Hepatocyte (in vitro differentiated cells): ENCODE measurements at regions not wholly inside any gene's neighbourhood (a gene's known extent, or its start where the extent isn't known, plus 50 kb on each side); places are given as distances from the start of the nearest gene placed in this dataset.

Experiments
- DNase-seq: peaks from one replicate; pipeline ENCODE4 v3.0.0-alpha.2; 2016; ENCODE audit warnings: low spot score
- H2AFZ ChIP-seq: fragments of 200-600 bp; sonication (generic); 2 replicates; pipeline ENCODE4 v1.6.0; 2016; ENCODE audit warnings: antibody characterized with exemption, mild to moderate bottlenecking
- H3K27ac ChIP-seq: fragments of 200-600 bp; sonication (generic); 2 replicates; pipeline ENCODE4 v1.5.1; 2016; ENCODE audit warnings: mild to moderate bottlenecking
- H3K27me3 ChIP-seq: fragments of 200-600 bp; sonication (generic); 2 replicates; pipeline ENCODE4 v1.6.1; 2016
- H3K36me3 ChIP-seq: fragments of 200-600 bp; sonication (generic); replicated peaks from 2 replicates; pipeline ENCODE4 v1.5.1; 2016; ENCODE audit warnings: low read depth; ENCODE audit not compliant: insufficient read depth
- H3K4me1 ChIP-seq: fragments of 200-600 bp; sonication (generic); 2 replicates; pipeline ENCODE4 v1.5.1; 2016; ENCODE audit warnings: mild to moderate bottlenecking, moderate library complexity; ENCODE audit not compliant: insufficient read depth
- H3K4me2 ChIP-seq: fragments of 200-600 bp; sonication (generic); 2 replicates; pipeline ENCODE4 v1.6.0; 2016
- H3K4me3 ChIP-seq: fragments of 200-600 bp; sonication (generic); 2 replicates; pipeline ENCODE4 v1.5.1; 2016; ENCODE audit warnings: mild to moderate bottlenecking
- H3K79me2 ChIP-seq: fragments of 200-600 bp; sonication (generic); 2 replicates; pipeline ENCODE4 v1.6.0; 2017; ENCODE audit warnings: mild to moderate bottlenecking
- H3K9me2 ChIP-seq: fragments of 200-600 bp; sonication (generic); replicated peaks from 2 replicates; pipeline ENCODE4 v1.6.0; 2017; ENCODE audit warnings: mild to moderate bottlenecking; ENCODE audit not compliant: insufficient read depth
- H3K9me3 ChIP-seq: fragments of 200-600 bp; sonication (generic); 2 replicates; pipeline ENCODE4 v1.5.1; 2016; ENCODE audit warnings: low read depth, mild to moderate bottlenecking
- H4K20me1 ChIP-seq: fragments of 200-600 bp; sonication (generic); 2 replicates; pipeline ENCODE4 v1.6.0; 2016; ENCODE audit warnings: mild to moderate bottlenecking; ENCODE audit not compliant: insufficient read depth, poor library complexity, severe bottlenecking
- CTCF ChIP-seq: fragments of 200-600 bp; sonication (generic); IDR thresholded peaks from 2 replicates; pipeline ENCODE4 v1.5.1; 2016; ENCODE audit warnings: antibody characterized with exemption, mild to moderate bottlenecking; ENCODE audit not compliant: poor library complexity
- EZH2 ChIP-seq: fragments of 200-600 bp; sonication (generic); IDR thresholded peaks from 2 replicates; pipeline ENCODE4 v1.6.1; 2016; ENCODE audit warnings: antibody characterized with exemption, mild to moderate bottlenecking, borderline replicate concordance
- EZH2phosphoT487 ChIP-seq: fragments of 200-600 bp; sonication (generic); IDR thresholded peaks from one replicate; pipeline ENCODE4 v1.6.1; 2018; ENCODE audit warnings: antibody characterized with exemption, mild to moderate bottlenecking, low read depth, moderate library complexity; ENCODE audit not compliant: unreplicated experiment, severe bottlenecking
- WGBS: methylation state at CpG from one replicate; pipeline ENCODE4 v1.1.6; 2016; ENCODE audit warnings: low lambda C conversion rate; ENCODE audit errors: missing lambda C conversion rate; 5-methylcytosine and 5-hydroxymethylcytosine counted together

- Histone ChIP-seq H4K20me1 (no peaks in the 10 kb centered on the region), H3K36me3 (no peaks in the 10 kb centered on the region), H3K9me2 (no peaks in the 10 kb centered on the region), H3K4me3 (no peak overlapping the region), H3K4me1 (no peaks in the 10 kb centered on the region), H3K9me3 (no peaks in the 10 kb centered on the region), H3K27ac (no peak overlapping the region), H3K4me2 (no peak overlapping the region), H3K79me2 (no peaks in the 10 kb centered on the region), H2AFZ (no peak overlapping the region), H3K27me3 (no peaks in the 10 kb centered on the region)
- no peak for TF ChIP-seq EZH2phosphoT487
- TF ChIP-seq CTCF, result no peak
- TF ChIP-seq EZH2, result no peak
- no peak for DNase-seq
Observed at GRCh38 chr5:125393221-125393815, 646.9 kb upstream of the ZNF608 start.

DNA sequence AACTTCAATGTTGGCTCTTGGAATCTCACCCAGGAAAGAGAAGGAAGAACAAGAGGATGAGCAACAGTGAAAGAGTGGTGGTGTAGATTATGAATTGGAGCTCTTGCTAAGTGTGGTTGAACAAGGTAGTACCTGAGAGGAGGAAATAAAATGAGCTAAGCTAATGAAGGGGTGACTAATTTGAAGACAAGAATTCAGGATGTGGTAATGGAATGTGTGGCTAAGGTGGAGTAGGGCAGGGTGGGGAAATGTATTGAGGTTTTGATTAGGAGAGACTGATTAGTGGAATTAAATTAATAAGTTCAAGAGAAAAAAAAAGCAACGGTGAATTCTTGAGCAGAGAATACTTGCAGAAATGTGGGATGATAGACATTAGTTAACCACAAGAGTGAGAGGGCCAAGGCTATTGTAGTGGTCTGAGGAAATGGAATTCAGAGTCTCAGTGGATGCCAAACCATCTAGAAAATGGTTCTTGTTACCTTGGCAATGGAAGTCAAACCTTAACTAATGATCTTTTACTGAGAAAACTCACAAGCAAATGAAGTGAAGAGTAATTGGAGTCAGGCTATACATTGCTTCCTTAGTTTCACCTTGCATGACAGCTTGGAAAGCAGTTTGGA is 648.3 kb upstream of the ZNF608 start:
- H3K4me3 ChIP-seq, result no peak overlapping the region
- no peaks in the 10 kb centered on the region for H3K4me1 ChIP-seq
- no peak overlapping the region for H3K4me2 ChIP-seq
- H3K79me2 ChIP-seq, result no peaks in the 10 kb centered on the region
- no peaks in the 10 kb centered on the region for H3K9me2 ChIP-seq
- H3K36me3 ChIP-seq, result no peaks in the 10 kb centered on the region
- no peak for DNase-seq
- no peaks in the 10 kb centered on the region for H4K20me1 ChIP-seq
- H2AFZ ChIP-seq, result no peak overlapping the region
- H3K27me3 ChIP-seq, result no peaks in the 10 kb centered on the region
- H3K27ac ChIP-seq, result no peak overlapping the region
- TF ChIP-seq EZH2phosphoT487 (no peak), EZH2 (no peak), CTCF (no peak)
- 92% methylated on average over 1 of the region's 1 CpG for WGBS
- no peaks in the 10 kb centered on the region for H3K9me3 ChIP-seq

DNA sequence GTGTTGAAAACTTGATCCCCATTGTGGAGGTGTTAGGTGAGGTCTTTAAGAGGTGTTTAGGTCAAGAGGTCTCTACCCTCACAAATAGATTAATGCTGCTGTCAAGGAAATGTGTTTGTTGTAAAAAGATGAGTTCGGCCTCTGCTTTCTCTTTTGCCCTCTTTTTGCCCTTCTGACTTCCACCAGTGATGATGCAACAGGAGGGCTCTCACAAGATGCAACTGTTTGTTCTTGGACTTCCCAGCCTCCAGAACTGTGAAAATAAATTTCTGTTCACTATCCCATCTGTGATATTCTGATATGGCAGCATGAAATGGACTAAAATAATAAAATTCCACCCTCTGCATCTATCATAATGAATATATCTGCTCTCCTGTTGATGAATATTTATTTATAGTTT is 650.0 kb upstream of the ZNF608 start:
- no peak for DNase-seq
- H3K27me3 ChIP-seq, result no peaks in the 10 kb centered on the region
- no peaks in the 10 kb centered on the region for H3K9me3 ChIP-seq
- TF ChIP-seq CTCF, result no peak
- no peak for TF ChIP-seq EZH2
- no peak for TF ChIP-seq EZH2phosphoT487
- H3K4me3 ChIP-seq, result no peak overlapping the region
- H3K36me3 ChIP-seq, result no peaks in the 10 kb centered on the region
- H3K9me2 ChIP-seq, result no peaks in the 10 kb centered on the region
- H2AFZ ChIP-seq, result no peak overlapping the region
- no peaks in the 10 kb centered on the region for H4K20me1 ChIP-seq
- H3K79me2 ChIP-seq, result no peaks in the 10 kb centered on the region
- 100% methylated on average over 1 of the region's 1 CpG for WGBS
- peaks cover 1% of the 10 kb centered on the region for H3K4me1 ChIP-seq
- H3K4me2 ChIP-seq, result no peak overlapping the region
- no peak overlapping the region for H3K27ac ChIP-seq
